ENCODE measurements at regions not wholly inside any gene's neighbourhood (a gene's known extent, or its start where the extent isn't known, plus 50 kb on each side); places are given as distances from the start of the nearest gene placed in this dataset.
"Not testable (repeated sequence)": the region's sequence is repeated elsewhere in the genome, so short reads cannot be mapped to it uniquely, and the experiment has no call there.

DNA sequence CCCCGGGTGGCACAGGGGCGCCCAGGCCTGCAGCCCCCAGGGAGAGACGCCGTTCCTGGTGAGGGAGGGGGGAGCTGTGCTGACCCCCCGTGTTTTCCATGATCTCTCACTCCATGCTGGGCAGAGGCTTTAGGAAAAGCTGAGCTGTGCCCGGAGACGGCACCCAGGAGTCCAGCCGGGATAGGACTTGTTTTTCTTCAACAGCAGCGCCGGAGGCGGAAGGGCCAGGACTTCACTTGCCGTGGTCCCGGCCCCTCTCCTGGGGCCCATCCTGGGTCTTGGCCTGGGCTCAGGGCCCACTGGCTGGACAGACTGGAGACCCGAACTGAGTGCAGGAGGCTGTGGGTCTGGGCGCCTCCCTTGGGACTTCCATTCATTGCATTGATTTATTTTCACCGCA is 176.8 kb upstream of the ZNF469 start:
- H3K79me2 ChIP-seq (ENCODE audit: control insufficient read depth in 1 of 2, insufficient read depth in 2 of 2, low read length in 2 of 2); H2BK12ac ChIP-seq (ENCODE audit: low read depth, low read length); H4K91ac ChIP-seq (replicated peaks; ENCODE audit: insufficient read length, low read length); H3K23ac ChIP-seq (ENCODE audit: insufficient read length); H3K9me3 ChIP-seq (ENCODE audit: insufficient read depth in 2 of 2, low read depth in 1 of 2, low read length in 1 of 2); DNase-seq (ENCODE audit: low read depth in 1 of 2, low spot score in 2 of 2); H3K4me2 ChIP-seq (ENCODE audit: insufficient read depth in 1 of 2, low read depth in 2 of 2, low read length in 2 of 2); H3K18ac ChIP-seq (ENCODE audit: extremely low read depth, low read length); POLR2A ChIA-PET (ENCODE audit: partially characterized antibody); H3K14ac ChIP-seq (ENCODE audit: insufficient read length); H3K79me1 ChIP-seq (ENCODE audit: low read depth, low read length); H4K8ac ChIP-seq (ENCODE audit: extremely low read depth, insufficient read depth, low read length); H3K27ac ChIP-seq (ENCODE audit: low read depth, low read length); H2AK5ac ChIP-seq (ENCODE audit: low read depth, low read length); FAIRE-seq; H2AFZ ChIP-seq (ENCODE audit: low read length); H3K56ac ChIP-seq (replicated peaks; ENCODE audit: insufficient read length, low read depth, low read length); H3K4ac ChIP-seq (replicated peaks; ENCODE audit: insufficient read length, low read depth, low read length); H3K27me3 ChIP-seq (replicated peaks in 1 of 4; ENCODE audit: control insufficient read depth in 3 of 4, extremely low read depth in 1 of 4, insufficient read depth in 3 of 4, low read length in 3 of 4); H3K36me3 ChIP-seq (ENCODE audit: control insufficient read depth in 2 of 4, insufficient read depth in 4 of 4, low read length in 3 of 4); H3K4me3 ChIP-seq (ENCODE audit: extremely low read depth in 1 of 4, insufficient read depth in 2 of 4, low read depth in 3 of 4, low read length in 4 of 4); H3K4me1 ChIP-seq (replicated peaks in 1 of 4; ENCODE audit: control insufficient read depth in 3 of 4, insufficient read depth in 4 of 4, low read length in 3 of 4); H2BK5ac ChIP-seq (ENCODE audit: low read depth, low read length); H4K20me1 ChIP-seq (replicated peaks in 1 of 2; ENCODE audit: control insufficient read depth in 1 of 2, insufficient read depth in 2 of 2, low read length in 2 of 2); H3K23me2 ChIP-seq (ENCODE audit: low read depth, low read length); H2BK20ac ChIP-seq (ENCODE audit: low read length); H4K5ac ChIP-seq (ENCODE audit: insufficient read length, low read depth, low read length); CTCF ChIA-PET (ENCODE audit: partially characterized antibody); H3K9ac ChIP-seq (replicated peaks in 1 of 4; ENCODE audit: extremely low read depth in 1 of 4, low read depth in 3 of 4, low read length in 3 of 4); H2BK120ac ChIP-seq (replicated peaks; ENCODE audit: low read depth, low read length); H2BK15ac ChIP-seq (ENCODE audit: low read length): not testable (repeated sequence)
- WGBS, 2 experiments (ENCODE audit: extremely low coverage in 1 of 2, insufficient coverage in 1 of 2, insufficient read length in 1 of 2, insufficient replicate concordance in 2 of 2, low coverage in 1 of 2, low lambda C conversion rate in 2 of 2, missing lambda C conversion rate in 1 of 2): 87% methylated on average over 13 of the region's 16 CpGs; no CpG with 5 or more reads in 1 of the 2 experiments

DNA sequence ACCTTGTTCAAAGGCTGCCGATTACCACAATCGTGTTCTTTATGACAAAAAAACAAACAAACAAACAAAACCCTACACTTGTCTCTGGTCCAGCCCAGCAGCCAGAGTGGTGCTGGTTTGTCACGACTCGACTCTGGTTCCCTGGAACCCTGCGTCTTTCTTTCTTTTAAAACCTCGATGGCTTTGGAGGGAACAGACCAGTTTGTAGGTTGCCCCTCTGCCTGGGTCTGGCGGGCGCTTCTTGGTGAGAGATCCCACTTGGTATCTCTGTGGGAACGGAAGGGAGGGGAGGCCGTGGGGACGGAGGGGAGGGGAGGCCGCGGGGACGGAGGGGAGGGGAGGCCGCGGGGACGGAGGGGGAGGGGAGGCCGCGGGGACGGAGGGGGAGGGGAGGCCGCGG is 176.2 kb upstream of the ZNF469 start:
- H3K23ac ChIP-seq (ENCODE audit: insufficient read length); H2BK12ac ChIP-seq (ENCODE audit: low read depth, low read length); H3K27me3 ChIP-seq (replicated peaks in 1 of 4; ENCODE audit: control insufficient read depth in 3 of 4, extremely low read depth in 1 of 4, insufficient read depth in 3 of 4, low read length in 3 of 4); H3K36me3 ChIP-seq (ENCODE audit: control insufficient read depth in 2 of 4, insufficient read depth in 4 of 4, low read length in 3 of 4); H3K79me2 ChIP-seq (ENCODE audit: control insufficient read depth in 1 of 2, insufficient read depth in 2 of 2, low read length in 2 of 2); H3K9me3 ChIP-seq (ENCODE audit: insufficient read depth in 2 of 2, low read depth in 1 of 2, low read length in 1 of 2); H2AK5ac ChIP-seq (ENCODE audit: low read depth, low read length); H3K56ac ChIP-seq (replicated peaks; ENCODE audit: insufficient read length, low read depth, low read length); H3K4me3 ChIP-seq (ENCODE audit: extremely low read depth in 1 of 4, insufficient read depth in 2 of 4, low read depth in 3 of 4, low read length in 4 of 4); H3K27ac ChIP-seq (ENCODE audit: low read depth, low read length); H3K4me1 ChIP-seq (replicated peaks in 1 of 4; ENCODE audit: control insufficient read depth in 3 of 4, insufficient read depth in 4 of 4, low read length in 3 of 4); H4K5ac ChIP-seq (ENCODE audit: insufficient read length, low read depth, low read length); H2BK120ac ChIP-seq (replicated peaks; ENCODE audit: low read depth, low read length); H2AFZ ChIP-seq (ENCODE audit: low read length); H3K4me2 ChIP-seq (ENCODE audit: insufficient read depth in 1 of 2, low read depth in 2 of 2, low read length in 2 of 2); H3K79me1 ChIP-seq (ENCODE audit: low read depth, low read length); H4K91ac ChIP-seq (replicated peaks; ENCODE audit: insufficient read length, low read length); CTCF ChIA-PET (ENCODE audit: partially characterized antibody); POLR2A ChIA-PET (ENCODE audit: partially characterized antibody); H2BK5ac ChIP-seq (ENCODE audit: low read depth, low read length); H3K14ac ChIP-seq (ENCODE audit: insufficient read length); H4K20me1 ChIP-seq (replicated peaks in 1 of 2; ENCODE audit: control insufficient read depth in 1 of 2, insufficient read depth in 2 of 2, low read length in 2 of 2); H2BK15ac ChIP-seq (ENCODE audit: low read length); H3K4ac ChIP-seq (replicated peaks; ENCODE audit: insufficient read length, low read depth, low read length); DNase-seq (ENCODE audit: low read depth in 1 of 2, low spot score in 2 of 2); H3K9ac ChIP-seq (replicated peaks in 1 of 4; ENCODE audit: extremely low read depth in 1 of 4, low read depth in 3 of 4, low read length in 3 of 4); H2BK20ac ChIP-seq (ENCODE audit: low read length); FAIRE-seq; H3K18ac ChIP-seq (ENCODE audit: extremely low read depth, low read length); H3K23me2 ChIP-seq (ENCODE audit: low read depth, low read length); H4K8ac ChIP-seq (ENCODE audit: extremely low read depth, insufficient read depth, low read length): not testable (repeated sequence)
- 90% methylated on average over 6 of the region's 22 CpGs; no CpG with 5 or more reads in 1 of the 2 experiments for WGBS, 2 experiments (ENCODE audit: extremely low coverage in 1 of 2, insufficient coverage in 1 of 2, insufficient read length in 1 of 2, insufficient replicate concordance in 2 of 2, low coverage in 1 of 2, low lambda C conversion rate in 2 of 2, missing lambda C conversion rate in 1 of 2)

Data from H1 (cell line).